HG02610 (cell line): ENCODE measurements at regions not wholly inside any gene's neighbourhood (a gene's known extent, or its start where the extent isn't known, plus 50 kb on each side); places are given as distances from the start of the nearest gene placed in this dataset.
"Not testable (repeated sequence)": the region's sequence is repeated elsewhere in the genome, so short reads cannot be mapped to it uniquely, and the experiment has no call there.

ENCODE experiments used
- ATAC-seq: cut with Tn5 transposase; IDR thresholded peaks from one replicate; pipeline ENCODE4 v1.9.1; 2021; ENCODE audit warnings: mild to moderate bottlenecking, moderate library complexity; ENCODE audit not compliant: unreplicated experiment

DNA sequence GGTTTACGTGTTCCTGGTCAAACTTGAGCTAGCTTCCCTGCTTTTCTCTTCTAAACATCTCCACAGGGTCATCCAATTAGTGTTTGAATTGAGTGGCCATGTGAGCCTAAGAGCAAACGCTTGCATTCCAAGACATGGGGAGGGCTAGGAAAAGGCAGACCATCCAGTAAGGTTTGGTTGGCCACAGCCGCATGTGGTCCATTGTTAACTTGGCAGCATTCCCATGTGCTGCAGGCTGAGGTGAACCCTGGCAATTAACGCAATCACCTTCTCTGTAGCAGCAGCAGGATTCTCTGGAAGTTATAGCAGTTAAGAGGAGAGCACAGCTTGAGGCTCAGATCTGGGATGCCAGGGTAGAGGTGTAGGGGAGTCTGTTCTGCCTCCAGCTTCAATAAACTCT is 502.2 kb upstream of the LMCD1 start:
- ATAC-seq, result no peak

GRCh38 chr3:8001307-8001706 is 500.3 kb upstream of the LMCD1 start:
- no peak for ATAC-seq

DNA sequence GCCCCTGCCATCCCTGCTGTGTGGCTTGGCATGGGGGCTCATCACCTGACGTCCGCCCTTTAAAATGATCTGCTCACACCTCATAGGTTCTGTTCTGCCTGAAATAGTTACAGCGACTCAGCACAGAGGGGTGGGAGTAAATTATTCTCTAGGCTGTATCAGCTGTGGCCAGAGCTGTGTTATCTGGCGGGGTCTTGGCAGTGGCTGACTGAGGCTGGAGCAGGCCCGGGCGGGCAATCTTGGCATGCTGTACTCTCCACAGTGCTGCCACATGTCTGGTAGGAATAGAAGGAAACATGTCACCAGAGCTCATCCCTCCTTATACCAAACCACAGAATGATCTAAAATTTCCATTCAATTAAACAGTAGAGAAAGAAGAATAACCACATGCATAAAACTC is 499.9 kb upstream of the LMCD1 start:
- ATAC-seq, result no peak

- ATAC-seq, result no peak
Observed at GRCh38 chr3:8011902-8012301, 489.7 kb upstream of the LMCD1 start.

DNA sequence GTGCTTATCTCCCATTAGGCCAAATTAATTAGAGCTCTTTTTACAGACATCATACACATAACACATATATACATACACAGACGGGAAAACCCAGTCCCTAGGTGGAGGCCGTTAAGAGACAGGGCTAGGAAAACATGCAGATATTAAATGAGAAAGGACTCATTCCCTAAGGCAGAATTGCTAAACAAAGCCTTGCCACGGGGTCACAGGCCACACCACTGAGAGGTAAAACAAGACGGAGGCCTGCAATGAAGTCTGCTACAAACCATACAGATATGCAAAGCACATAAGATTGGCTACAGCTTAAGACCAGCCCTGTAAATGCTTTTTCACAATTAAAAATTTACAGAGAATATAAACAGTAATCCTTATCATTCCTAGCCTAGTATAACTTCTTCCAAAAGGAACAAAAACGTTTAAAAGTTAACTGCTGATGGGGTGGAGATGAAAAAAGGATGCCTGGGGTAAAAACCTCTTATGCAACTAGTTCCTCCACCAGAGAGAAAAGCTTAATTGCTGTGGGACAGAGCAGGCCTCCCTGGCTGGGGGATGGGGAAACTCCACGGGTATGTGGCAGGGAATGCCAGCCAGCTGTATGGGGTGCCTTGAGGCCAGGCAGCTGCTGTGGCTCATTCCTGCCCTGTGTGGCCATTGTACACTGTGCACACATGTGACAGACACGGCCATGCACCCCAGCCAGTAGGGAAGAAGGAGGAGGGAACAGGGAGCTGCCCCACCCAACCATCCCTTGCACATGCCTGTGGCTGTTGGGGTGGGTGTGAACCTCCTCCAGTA is 481.4 kb upstream of the LMCD1 start:
- ATAC-seq, result no peak

DNA sequence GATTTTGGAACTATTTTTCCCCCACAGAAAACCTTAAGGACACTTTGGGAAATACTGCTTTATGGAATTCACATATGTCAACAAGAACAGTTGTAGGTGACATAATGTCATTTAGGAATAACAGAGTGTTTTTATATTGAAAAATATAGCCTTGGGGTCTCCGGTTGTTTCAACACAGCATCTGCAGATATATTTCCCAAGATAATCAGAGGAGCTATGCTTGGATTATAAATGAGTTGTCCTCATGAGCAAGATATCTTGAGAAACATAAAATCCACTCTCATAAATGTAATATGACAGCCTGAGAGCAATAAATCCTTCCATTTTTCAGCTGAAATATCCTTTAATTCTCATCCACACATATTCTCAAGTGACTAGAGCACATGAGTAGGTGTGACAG is 473.7 kb upstream of the LMCD1 start:
- no peak for ATAC-seq

- ATAC-seq, result no peak
Observed at GRCh38 chr3:8050283-8050682, 451.3 kb upstream of the LMCD1 start.

DNA sequence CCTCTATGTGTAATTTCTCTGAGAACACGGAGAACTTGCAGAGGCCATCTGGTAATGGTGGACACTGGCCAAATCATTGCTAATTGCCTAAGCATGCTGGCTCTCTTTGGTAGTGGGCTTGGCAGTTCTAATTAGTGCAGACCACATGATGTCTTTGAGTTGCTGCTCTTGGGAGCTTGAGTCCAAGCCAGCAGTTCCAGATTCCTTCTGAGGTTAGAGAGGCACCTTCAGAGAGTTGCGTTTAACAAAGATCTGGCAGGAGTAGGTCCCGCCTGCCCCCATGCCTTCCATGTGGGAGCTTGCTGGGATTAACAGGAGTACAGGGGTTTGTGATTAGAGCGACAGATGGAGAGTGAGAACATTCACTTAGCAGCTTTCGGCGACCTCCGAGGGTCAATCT is 449.0 kb upstream of the LMCD1 start:
- no peak for ATAC-seq

DNA sequence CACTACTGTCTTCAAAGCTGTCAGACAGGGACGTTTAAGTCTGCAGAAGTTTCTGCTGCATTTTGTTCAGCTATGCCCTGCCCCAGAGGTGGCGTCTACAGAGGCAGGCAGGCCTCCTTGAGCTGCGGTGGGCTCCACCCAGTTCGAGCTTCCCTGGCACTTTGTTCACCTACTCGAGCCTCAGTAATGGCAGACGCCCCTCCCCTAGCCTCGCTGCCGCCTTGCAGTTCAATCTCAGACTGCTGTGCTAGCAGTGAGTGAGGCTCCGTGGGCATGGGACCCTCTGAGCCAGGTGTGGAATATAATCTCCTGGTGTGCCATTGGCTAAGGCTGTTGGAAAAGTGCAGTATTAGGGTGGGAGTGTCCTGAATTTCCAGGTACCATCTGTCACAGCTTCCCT is 433.5 kb upstream of the LMCD1 start:
- not testable (repeated sequence) for ATAC-seq

GRCh38 chr3:8069471-8069870 is 432.2 kb upstream of the LMCD1 start:
- ATAC-seq, result no peak

DNA sequence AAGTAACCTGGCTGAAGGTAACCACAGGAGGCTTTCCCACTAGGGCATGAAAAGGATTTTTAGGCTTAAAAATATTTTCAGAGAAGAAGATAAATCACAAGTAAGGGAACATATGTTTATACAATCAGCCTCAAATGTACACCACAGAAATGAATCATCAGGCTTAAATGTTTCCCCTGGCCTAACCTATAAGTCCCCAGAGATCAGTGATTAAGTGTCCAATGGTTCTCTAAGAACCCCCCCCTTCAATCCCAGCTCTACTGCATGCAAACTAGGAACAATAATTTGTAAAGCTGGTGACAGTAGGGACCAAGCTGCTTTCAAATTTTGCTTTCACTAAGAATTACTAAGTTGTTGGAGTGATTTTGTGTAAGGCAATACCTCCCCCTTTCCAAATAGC is 431.6 kb upstream of the LMCD1 start:
- ATAC-seq, result no peak

GRCh38 chr3:8074740-8075139 is 426.9 kb upstream of the LMCD1 start:
- ATAC-seq, result not testable (repeated sequence)

DNA sequence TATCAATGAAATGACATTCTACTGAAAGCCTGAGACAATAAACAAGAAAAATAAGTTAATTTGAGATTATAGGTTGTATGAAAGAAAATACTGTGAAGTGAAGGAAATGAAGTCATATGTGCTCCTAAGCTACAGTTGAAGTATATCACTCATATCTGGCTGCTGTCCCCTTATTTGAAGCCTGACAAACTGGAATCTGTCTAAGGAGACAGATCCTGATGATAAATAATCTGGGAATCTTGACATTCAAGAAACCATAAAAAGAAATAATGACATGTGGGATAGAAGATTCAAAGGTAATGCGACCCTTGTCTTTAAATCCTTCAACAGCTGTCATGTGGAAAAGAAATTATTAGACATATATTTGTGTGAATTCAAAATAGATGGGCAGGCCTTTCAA is 424.5 kb upstream of the LMCD1 start:
- ATAC-seq, result no peak

DNA sequence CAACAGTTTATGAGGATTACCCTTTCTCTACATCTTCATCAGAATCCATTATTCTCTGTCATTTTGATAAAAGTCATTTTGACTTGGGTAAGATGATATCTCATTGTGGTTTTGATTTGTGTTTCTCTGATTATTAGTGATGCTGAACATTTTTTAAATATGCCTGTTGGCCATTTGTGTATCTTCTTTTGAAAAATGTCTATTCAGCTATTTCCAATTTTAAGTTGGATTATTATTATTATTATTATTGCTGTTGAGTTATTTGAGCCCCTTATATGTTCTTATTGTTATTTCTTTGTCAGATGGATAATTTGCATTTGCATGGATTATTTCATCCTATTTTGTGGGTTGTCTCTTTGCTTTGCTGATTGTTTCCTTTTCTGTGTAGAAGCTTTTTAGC is 421.2 kb upstream of the LMCD1 start:
- ATAC-seq, result no peak

DNA sequence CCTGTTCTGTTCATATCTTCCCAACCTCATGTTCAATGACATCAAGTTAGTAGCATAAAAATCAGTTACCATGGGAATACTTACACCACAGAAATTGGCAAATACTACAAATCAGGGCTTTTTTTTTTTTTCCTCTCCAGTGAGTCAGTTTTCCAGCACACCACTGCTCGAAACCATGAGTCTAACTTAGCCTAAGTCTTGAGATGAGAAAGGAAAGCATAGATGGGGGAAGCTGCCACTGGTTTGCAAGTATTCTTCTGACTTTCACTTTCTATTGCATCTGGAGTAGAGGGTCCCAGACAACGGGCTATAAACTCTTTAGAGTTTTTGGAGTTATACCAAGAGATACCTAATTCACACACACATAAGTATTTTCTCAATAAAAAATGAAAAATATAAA is 416.1 kb upstream of the LMCD1 start:
- ATAC-seq, result no peak

DNA sequence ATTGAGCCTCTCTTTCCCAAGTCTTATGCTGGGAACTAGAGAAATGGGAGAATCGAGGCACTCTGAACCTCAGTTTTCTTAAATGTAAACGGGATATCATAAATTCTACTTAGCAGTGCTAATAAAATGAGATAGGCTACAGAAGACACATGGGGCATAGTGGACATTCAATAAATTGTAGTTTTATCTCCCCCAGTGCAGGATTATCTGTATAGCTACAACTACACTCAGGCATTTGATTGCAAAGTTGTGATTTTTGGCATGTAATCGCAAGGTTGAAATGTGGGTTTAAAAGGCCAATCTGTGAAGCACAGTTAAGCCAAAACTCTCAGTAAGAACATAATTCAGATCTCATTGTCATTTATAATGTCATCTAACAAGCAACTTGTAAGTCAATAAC is 413.7 kb upstream of the LMCD1 start:
- ATAC-seq, result no peak

- ATAC-seq, result no peak
Observed at GRCh38 chr3:8094415-8094814, 407.2 kb upstream of the LMCD1 start.

DNA sequence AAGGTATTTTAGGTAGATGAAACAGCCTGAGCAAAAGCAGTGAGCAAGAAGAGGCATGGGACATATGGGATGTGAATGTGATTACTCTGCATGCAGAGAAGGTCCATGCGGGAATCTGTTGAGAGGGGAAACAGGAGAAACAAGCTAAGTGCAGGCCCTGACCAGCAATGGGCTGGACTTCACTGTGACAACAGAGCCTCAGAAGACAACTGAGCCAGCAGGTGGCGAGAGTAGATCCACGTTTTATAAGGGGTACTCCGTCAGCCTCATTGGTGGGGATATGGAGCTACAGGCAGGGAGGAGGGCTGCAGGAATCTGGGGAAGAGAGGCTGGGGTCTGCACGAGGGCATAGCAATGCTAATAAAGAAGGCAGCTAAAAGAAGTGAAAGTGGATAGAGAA is 405.9 kb upstream of the LMCD1 start:
- ATAC-seq, result no peak

GRCh38 chr3:8097690-8098089 is 403.9 kb upstream of the LMCD1 start:
- no peak for ATAC-seq

DNA sequence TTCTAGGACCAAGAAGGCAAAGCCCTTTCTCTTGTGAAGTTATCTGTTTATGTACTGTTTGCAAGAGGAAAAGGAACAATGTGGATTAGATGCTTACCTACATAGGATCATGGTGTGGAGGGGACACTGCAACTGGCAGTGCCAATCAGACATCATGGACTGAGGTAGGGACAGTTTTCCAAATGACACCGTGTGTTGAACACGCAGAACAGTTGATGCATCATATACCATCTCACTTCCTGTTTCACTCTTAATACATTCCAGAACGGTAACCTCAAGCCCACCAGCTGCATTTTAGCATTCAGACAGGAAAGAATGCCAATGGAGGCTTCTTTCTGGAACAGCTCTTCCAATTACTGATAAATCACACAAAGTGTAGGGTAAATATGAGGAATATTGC is 397.7 kb upstream of the LMCD1 start:
- ATAC-seq, result peak; percentile 66

DNA sequence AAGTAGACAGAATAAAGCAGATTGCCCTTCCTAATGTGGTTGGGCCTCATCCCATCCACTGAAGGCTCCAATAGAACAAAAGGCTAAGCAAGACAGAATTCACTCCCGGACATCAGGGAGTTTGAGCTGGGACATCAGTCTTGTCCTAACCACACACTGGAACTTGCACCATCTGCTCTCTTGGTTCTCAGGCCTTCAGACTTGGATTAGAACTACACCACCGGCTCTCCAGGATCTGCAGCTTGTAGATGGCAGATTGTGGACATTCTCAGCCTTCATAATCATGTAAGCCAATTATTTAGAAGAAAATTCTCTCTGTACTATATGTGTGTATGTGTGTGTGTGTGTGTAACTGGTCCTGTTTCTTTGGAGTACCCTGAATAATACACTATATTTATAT is 394.7 kb upstream of the LMCD1 start:
- ATAC-seq, result no peak

DNA sequence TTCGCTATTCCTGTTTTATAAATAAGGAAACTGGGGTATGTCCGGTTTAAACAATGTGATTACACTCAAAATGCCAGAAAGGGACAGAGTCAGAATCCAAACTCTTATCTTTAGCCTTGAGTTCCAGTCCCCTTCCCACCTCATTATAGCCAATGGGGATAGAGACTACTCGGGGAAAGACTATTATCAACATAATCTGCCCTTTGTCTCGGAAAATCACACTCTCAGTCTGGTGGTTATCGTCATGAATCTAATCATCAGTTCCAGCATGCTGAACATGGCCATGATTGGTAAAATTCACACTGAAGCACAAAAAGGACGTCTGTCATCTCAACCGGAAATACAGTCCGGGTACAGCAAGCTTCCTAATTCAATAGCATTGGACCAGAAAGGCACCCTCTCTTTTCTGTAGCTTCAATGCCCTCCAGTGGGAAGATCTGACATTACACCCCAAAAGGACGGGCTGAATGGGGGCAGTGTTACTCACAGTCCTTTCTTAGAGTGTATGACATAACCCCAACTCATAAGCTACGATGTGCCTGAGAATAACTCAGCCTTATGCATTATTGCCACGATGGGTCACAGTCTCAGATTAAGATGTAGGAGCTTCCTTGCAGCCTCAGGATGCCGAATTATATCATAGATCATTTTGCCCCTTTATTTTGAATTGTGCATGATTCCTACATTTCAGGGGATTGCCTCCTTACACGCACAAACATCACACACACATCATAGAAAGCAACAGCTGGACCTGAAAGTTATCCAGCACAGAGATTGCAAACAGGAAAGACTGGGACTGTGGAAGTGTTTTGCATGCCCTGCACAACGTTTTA is 390.4 kb upstream of the LMCD1 start:
- ATAC-seq, result peak; percentile 95
